SK-N-MC (cell line): ENCODE measurements at regions not wholly inside any gene's neighbourhood (a gene's known extent, or its start where the extent isn't known, plus 50 kb on each side); places are given as distances from the start of the nearest gene placed in this dataset.
"Not testable (repeated sequence)": the region's sequence is repeated elsewhere in the genome, so short reads cannot be mapped to it uniquely, and the experiment has no call there.

Experiments
- DNase-seq: peaks from one replicate; pipeline ENCODE4 v3.0.0-alpha.2; 2011; ENCODE audit warnings: low read depth, low spot score
- H3K27ac ChIP-seq: fragments of 200-600 bp; sonication (generic); 2 replicates; pipeline ENCODE4 v1.5.1; 2016; ENCODE audit warnings: mixed run types
- H3K36me3 ChIP-seq: fragments of 200-600 bp; sonication (generic); 2 replicates; pipeline ENCODE4 v1.6.1; 2017; ENCODE audit warnings: antibody characterized with exemption, low read length, mixed read lengths; ENCODE audit not compliant: insufficient read depth
- H3K4me3 ChIP-seq: fragments of 200-600 bp; sonication (generic); 2 replicates; pipeline ENCODE4 v1.5.1; 2016
- H3K9ac ChIP-seq: fragments of 200-600 bp; sonication (generic); 2 replicates; pipeline ENCODE4 v1.8.0; 2017; ENCODE audit warnings: mixed run types, mixed read lengths; ENCODE audit not compliant: insufficient read length
- H3K9me3 ChIP-seq: fragments of 200-600 bp; sonication (generic); 2 replicates; pipeline ENCODE4 v1.6.1; 2017; ENCODE audit warnings: low read depth, mild to moderate bottlenecking, antibody characterized with exemption, low read length, moderate library complexity, mixed read lengths
- EZH2 ChIP-seq: fragments of 200-600 bp; sonication (generic); IDR thresholded peaks from one replicate; pipeline ENCODE4 v1.6.1; 2017; ENCODE audit warnings: antibody characterized with exemption
- FOXP2 ChIP-seq: optimal IDR thresholded peaks from 2 replicates; pipeline ENCODE3; 2011; ENCODE audit warnings: mild to moderate bottlenecking, moderate library complexity; ENCODE audit not compliant: insufficient read depth; ENCODE audit errors: extremely low read length, control extremely low read depth
- POLR2AphosphoS5 ChIP-seq: IDR thresholded peaks from 2 replicates; pipeline ENCODE4 v1.6.1; 2012; ENCODE audit warnings: mild to moderate bottlenecking, low read depth, low read length, borderline replicate concordance

DNA sequence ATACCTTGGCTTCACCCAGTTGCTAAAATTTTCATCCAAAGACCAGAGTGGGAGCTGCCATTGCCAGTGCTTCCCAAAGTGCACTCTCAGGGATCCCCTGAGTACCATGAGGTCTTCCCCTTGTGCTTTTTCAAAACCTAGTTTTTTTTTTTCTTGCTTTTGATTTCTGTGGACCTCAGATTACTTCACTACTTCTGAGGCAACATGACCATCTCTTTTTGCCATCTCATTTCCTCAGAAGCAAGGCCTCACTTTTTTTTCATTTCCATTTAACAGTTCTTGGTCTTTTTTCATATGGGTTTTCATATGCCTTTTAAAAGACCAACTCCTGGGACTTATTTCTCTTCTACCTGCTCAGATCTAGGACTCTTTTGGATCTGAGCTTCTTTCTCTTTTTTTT, 64.1 kb upstream of the MMS22L start:
- TF ChIP-seq FOXP2 (no peak), POLR2AphosphoS5 (no peak), EZH2 (no peak)
- H3K9me3 ChIP-seq, result no peaks in the 10 kb centered on the region
- no peak overlapping the region for H3K4me3 ChIP-seq
- H3K27ac ChIP-seq, result no peak overlapping the region
- DNase-seq, result no peak
- no peak overlapping the region for H3K9ac ChIP-seq
- H3K36me3 ChIP-seq, result no peaks in the 10 kb centered on the region

DNA sequence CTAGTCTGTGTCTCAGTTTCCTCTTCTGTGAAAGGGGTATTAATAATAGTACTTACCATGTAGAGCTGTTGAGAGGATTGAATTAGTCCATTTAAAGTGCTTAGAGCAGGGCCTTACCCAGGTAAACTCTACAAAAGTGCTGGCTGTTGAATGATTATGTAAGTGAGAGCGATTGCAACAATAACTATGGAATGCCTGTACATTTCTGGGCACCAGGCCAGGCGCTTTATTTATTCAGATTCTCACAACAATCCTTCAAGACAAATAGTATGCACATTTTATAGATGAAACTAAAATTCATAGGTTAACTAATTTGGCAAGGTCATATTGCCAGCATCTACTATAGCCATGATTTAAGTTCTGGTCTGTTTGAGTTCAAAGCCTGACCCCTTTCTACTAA, 78.3 kb upstream of the MMS22L start:
- Histone ChIP-seq H3K36me3 (no peaks in the 10 kb centered on the region), H3K9me3 (no peaks in the 10 kb centered on the region), H3K27ac (no peak overlapping the region), H3K4me3 (no peak overlapping the region), H3K9ac (no peak overlapping the region)
- DNase-seq, result no peak
- TF ChIP-seq EZH2 (no peak), POLR2AphosphoS5 (no peak), FOXP2 (no peak)

DNA sequence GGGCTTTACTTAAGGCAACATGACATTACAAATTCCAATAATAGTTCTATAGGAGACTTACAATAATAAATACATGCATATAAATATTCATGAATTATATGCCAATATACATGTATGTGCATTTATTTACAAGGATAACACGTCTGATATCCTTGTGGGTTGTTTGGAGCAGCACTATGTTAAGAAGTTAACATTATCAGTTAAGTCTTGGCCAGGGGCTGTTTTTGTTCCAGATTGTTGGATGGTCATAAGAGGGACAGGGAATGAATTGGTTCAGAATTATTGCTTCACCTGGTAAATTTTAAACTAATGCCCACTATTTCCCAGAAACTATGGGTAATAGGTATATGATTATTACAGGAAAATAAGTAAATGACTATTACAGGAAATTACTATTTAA, 81.3 kb upstream of the MMS22L start:
- no peak overlapping the region for H3K9ac ChIP-seq
- H3K4me3 ChIP-seq, result no peak overlapping the region
- H3K9me3 ChIP-seq, result no peaks in the 10 kb centered on the region
- no peak overlapping the region for H3K27ac ChIP-seq
- no peak for DNase-seq
- TF ChIP-seq POLR2AphosphoS5 (no peak), EZH2 (no peak), FOXP2 (no peak)
- no peaks in the 10 kb centered on the region for H3K36me3 ChIP-seq

DNA sequence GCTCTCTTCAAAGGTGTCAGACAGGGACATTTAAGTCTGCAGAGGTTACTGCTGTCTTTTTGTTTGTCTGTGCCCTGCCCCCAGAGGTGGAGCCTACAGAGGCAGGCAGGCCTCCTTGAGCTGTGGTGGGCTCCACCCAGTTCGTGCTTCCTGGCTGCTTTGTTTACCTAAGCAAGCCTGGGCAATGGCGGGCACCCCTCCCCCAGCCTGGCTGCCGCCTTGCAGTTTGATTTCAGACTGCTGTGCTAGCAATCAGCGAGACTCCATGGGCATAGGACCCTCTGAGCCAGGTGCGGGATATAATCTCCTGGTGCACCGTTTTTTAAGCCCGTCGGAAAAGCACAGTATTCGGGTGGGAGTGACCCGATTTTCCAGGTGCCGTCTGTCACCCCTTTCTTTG, 99.1 kb upstream of the MMS22L start:
- H3K4me3 ChIP-seq, H3K9me3 ChIP-seq, H3K27ac ChIP-seq, DNase-seq, H3K36me3 ChIP-seq, H3K9ac ChIP-seq: not testable (repeated sequence)

DNA sequence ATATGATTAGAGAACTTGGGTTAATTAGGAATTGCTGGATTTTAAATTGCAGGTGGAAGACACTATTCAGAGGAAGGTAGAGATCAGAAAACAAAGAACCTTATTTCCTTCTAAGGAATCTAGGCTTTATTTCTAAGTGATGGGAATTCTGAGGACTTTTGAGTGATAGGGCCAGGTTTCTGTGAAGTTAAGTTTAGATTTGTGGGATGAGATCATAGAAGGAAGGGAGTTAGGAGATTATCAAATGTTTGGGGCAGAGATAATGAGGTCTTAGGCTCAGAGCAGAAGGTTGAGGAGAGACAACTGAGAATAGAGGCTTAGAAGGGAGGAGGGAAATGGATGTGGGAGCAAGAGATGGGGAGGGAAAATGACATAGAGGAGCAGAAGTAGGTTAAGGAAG, 109.7 kb upstream of the MMS22L start:
- Histone ChIP-seq H3K4me3 (no peak overlapping the region), H3K27ac (no peak overlapping the region), H3K9me3 (no peaks in the 10 kb centered on the region), H3K36me3 (no peaks in the 10 kb centered on the region), H3K9ac (no peak overlapping the region)
- no peak for DNase-seq
- no peak for TF ChIP-seq EZH2
- no peak for TF ChIP-seq POLR2AphosphoS5
- no peak for TF ChIP-seq FOXP2

DNA sequence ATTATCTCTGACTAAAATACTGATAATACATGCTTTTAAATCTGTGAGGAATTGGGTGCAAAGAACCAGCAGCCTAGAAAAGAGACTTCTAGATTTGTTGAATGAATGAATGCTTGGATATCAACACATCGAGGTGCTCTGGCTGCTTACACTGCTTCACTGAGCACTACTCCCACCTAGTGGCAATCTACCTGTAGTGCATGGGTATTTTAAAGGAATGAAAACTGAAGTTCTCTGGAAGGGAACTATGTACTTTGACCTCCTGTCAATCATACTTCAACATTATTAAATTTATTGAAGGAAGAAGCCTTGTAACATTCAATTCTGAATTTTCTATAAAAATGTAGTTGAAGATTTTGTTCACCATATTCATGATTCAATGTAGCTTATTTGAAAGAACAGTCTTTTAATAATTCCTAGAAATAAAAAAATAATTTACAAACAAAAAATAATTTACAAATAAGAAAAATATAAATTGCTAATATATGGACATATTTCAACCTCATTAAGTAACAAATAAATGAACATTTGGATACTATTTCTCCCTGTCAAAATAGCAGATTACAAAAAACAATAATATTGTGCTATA, 111.2 kb upstream of the MMS22L start:
- Histone ChIP-seq H3K36me3 (no peaks in the 10 kb centered on the region), H3K4me3 (no peak overlapping the region), H3K9me3 (no peaks in the 10 kb centered on the region), H3K9ac (no peak overlapping the region), H3K27ac (no peak overlapping the region)
- DNase-seq, result peak; percentile 71
- TF ChIP-seq POLR2AphosphoS5, result no peak

DNA sequence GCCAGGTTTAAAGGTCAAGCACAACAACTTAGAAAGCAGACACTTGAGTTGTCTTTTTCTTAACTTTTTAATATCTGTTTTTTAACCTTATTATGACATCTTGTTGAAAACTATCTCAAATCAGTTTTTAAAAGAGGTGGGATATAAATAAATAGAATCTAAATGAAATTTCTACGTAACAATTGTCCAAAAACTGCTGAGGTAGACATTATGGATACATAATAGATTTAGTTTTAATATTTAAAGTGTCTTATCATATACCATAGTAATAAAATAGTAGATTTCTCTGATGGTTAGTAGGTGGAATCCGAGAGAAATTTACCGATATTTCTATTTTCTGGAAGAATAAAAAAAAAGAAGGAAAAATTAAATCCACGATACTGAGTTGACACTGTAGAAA, 113.9 kb upstream of the MMS22L start:
- no peak for TF ChIP-seq FOXP2
- TF ChIP-seq EZH2, result no peak
- TF ChIP-seq POLR2AphosphoS5, result no peak
- H3K9ac ChIP-seq, result no peak overlapping the region
- no peaks in the 10 kb centered on the region for H3K36me3 ChIP-seq

DNA sequence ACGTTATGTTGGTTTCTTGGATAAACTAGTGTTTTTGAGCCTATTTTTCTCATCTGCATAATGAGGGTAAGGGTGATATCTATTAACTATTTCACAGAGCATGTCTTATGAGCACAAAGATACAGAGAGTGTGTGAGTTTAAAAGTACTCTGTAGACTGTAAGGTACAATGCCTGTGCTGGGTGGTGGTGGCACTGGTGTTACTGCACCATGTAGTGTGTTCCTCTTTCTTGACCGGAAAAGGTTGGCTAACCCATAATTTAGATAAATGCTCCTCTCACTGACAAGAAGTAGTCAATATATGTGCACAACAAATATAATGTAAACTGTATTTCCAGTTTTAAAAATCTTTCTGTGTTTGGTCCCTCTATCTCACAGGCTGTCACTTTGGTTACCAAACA, 116.2 kb upstream of the MMS22L start:
- DNase-seq, result no peak
- Histone ChIP-seq H3K4me3 (no peak overlapping the region), H3K36me3 (peaks cover 4% of the 10 kb centered on the region; the same call in 1 of the 2 replicates), H3K9ac (no peak overlapping the region), H3K27ac (no peak overlapping the region), H3K9me3 (no peaks in the 10 kb centered on the region; the same call in 1 of the 2 replicates)
- TF ChIP-seq FOXP2 (no peak), POLR2AphosphoS5 (no peak), EZH2 (no peak)

More for the DNA sequence above, 113.9 kb upstream of the MMS22L start:
- Histone ChIP-seq H3K27ac (peak overlapping the region; percentile 1; the same call in 1 of the 2 replicates), H3K4me3 (no peak overlapping the region), H3K9me3 (no peaks in the 10 kb centered on the region)
- DNase-seq, result no peak

DNA sequence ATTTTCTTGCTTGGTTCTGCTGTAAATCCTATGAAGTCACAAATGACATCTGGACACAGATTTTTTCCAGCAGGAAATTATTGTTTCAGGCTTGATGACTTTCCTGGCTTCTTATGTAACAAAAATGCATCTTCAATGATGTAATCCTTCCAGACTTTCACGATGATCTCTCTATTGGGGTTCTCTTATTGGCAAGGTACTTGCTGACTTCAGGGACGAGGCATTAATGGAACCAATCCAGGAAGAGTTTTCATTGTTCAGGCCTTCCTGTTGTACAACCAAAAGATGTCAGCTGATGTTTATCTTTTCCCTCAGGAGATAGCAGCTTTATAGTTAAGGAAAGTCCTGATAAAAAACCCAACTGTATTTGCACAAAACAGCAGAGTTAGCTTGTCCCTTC, 118.5 kb upstream of the MMS22L start:
- TF ChIP-seq POLR2AphosphoS5 (no peak), FOXP2 (no peak)
- peak overlapping the region; percentile 85 for H3K27ac ChIP-seq
- H3K36me3 ChIP-seq, result peaks cover 4% of the 10 kb centered on the region; the same call in 1 of the 2 replicates

More for the DNA sequence above, 118.5 kb upstream of the MMS22L start:
- Histone ChIP-seq H3K9me3 (no peaks in the 10 kb centered on the region; the same call in 1 of the 2 replicates), H3K9ac (no peak overlapping the region), H3K4me3 (peak overlapping the region; percentile 1; the same call in 1 of the 2 replicates)
- DNase-seq, result peak; percentile 85
